ENCODE measurements at regions not wholly inside any gene's neighbourhood (a gene's known extent, or its start where the extent isn't known, plus 50 kb on each side); places are given as distances from the start of the nearest gene placed in this dataset.
"Not testable (repeated sequence)": the region's sequence is repeated elsewhere in the genome, so short reads cannot be mapped to it uniquely, and the experiment has no call there.

- no peak for DNase-seq
These were observed 1737.9 kb upstream of the C9orf72 start for GRCh38 chr9:29311221-29311620.

- no peak for DNase-seq
These were observed 1739.0 kb upstream of the C9orf72 start for GRCh38 chr9:29312327-29312726.

- no peak for DNase-seq
These were observed 1746.6 kb upstream of the C9orf72 start for GRCh38 chr9:29319736-29320513.

GRCh38 chr9:29322240-29322639, 1749.0 kb upstream of the C9orf72 start:
- no peak for DNase-seq

- no peak for DNase-seq
These were observed 1752.6 kb upstream of the C9orf72 start for GRCh38 chr9:29325894-29326293.

GRCh38 chr9:29332789-29333188, 1759.5 kb upstream of the C9orf72 start:
- DNase-seq: no peak

GRCh38 chr9:29336281-29336680, 1763.0 kb upstream of the C9orf72 start:
- no peak for DNase-seq

GRCh38 chr9:29339387-29339786, 1766.1 kb upstream of the C9orf72 start:
- DNase-seq: no peak

GRCh38 chr9:29348999-29349398, 1775.7 kb upstream of the C9orf72 start:
- DNase-seq: no peak

- no peak for DNase-seq
These were observed 1816.1 kb upstream of the C9orf72 start for GRCh38 chr9:29389421-29389820.

- DNase-seq: no peak
These were observed 1817.6 kb upstream of the C9orf72 start for GRCh38 chr9:29390859-29391258.

GRCh38 chr9:29393064-29393463, 1819.8 kb upstream of the C9orf72 start:
- no peak for DNase-seq

GRCh38 chr9:29394855-29395254, 1821.6 kb upstream of the C9orf72 start:
- no peak for DNase-seq

- DNase-seq: no peak
These were observed 1823.9 kb upstream of the C9orf72 start for GRCh38 chr9:29397148-29397547.

GRCh38 chr9:29416204-29416603, 1842.9 kb upstream of the C9orf72 start:
- no peak for DNase-seq

- no peak for DNase-seq
These were observed 1849.2 kb upstream of the C9orf72 start for GRCh38 chr9:29422438-29422837.

- DNase-seq: no peak
These were observed 1858.9 kb upstream of the C9orf72 start for GRCh38 chr9:29432191-29432590.

- not testable (repeated sequence) for DNase-seq
These were observed 1859.4 kb upstream of the C9orf72 start for GRCh38 chr9:29432656-29433055.

- no peak for DNase-seq
These were observed 1862.1 kb upstream of the C9orf72 start for GRCh38 chr9:29435368-29435767.

- DNase-seq: no peak
These were observed 1864.2 kb upstream of the C9orf72 start for GRCh38 chr9:29437526-29437925.

GRCh38 chr9:29439961-29440360, 1866.7 kb upstream of the C9orf72 start:
- DNase-seq: no peak

GRCh38 chr9:29440449-29440848, 1867.2 kb upstream of the C9orf72 start:
- no peak for DNase-seq

- DNase-seq: no peak
These were observed 1872.5 kb upstream of the C9orf72 start for GRCh38 chr9:29445751-29446150.

GRCh38 chr9:29449306-29449705, 1876.0 kb upstream of the C9orf72 start:
- no peak for DNase-seq

GRCh38 chr9:29450343-29450875, 1877.1 kb upstream of the C9orf72 start:
- not testable (repeated sequence) for DNase-seq
